NCI-H1105 (cell line): ENCODE measurements at regions not wholly inside any gene's neighbourhood (a gene's known extent, or its start where the extent isn't known, plus 50 kb on each side); places are given as distances from the start of the nearest gene placed in this dataset.
"Not testable (repeated sequence)": the region's sequence is repeated elsewhere in the genome, so short reads cannot be mapped to it uniquely, and the experiment has no call there.

ENCODE experiments used
- DNase-seq: peaks from one replicate; lab custom pipeline; 2025; lab: John Stamatoyannopoulos, UW

DNA sequence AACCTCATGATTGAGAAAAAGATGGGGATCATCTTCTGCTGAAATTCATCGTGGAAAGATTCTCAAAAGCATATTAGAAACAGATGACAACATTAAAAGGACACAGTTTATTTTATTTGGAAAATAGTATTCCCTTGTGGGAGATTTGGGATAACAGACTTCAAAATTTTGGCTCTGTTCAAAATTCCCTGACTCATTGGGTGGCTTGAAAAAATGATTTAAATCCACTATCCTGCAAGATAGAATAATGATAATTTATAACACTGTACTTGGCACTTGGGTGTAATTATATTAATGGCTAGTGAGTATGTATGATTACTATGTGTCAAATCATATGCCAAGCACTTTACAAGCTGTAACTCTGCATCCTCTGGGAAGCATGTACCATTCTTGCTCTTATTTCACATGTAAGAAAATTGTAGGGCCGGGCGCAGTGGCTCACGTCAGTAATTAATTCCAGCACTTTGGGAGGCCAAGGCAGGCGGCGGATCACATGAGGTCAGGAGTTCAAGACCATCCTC lies 128.8 kb downstream of the LMNTD1 start:
- DNase-seq, result no peak

DNA sequence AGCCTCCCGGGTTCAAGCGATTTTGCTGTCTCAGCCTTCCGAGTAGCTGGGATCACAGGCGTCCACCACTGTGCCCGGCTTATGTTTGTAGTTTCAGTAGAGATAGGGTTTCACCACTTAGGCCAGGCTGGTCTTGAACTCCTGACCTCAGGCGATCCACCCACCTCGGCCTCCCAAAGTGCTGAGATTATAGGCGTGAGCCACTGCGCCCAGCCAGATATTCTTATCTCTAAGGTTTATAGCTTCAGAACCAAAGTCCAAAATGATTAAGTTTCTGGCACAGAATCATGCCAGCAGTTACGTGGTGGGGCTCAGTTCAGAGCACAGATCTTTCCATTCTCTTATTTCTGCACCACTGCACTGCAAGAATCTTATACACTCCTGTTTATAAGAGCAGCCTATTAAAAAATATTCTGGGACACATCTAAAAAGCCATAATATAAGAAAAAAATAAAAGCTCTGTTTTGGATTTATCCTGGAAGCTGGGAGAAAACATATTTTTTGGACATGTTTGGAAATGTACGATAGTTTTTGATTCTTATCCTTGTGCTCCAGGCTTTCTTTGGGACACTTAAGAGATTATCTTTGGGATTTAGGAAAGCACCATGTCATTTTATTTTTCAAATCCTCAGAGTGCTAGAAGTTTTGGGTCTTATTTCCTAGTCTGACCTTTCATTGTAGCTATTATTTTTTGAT lies 129.6 kb downstream of the LMNTD1 start:
- DNase-seq, result no peak

- no peak for DNase-seq
Measured at GRCh38 chr12:25422241-25422640, 130.8 kb downstream of the LMNTD1 start.

GRCh38 chr12:25421651-25422167 lies 131.4 kb downstream of the LMNTD1 start:
- no peak for DNase-seq

- DNase-seq, result no peak
Measured at GRCh38 chr12:25420116-25420515, 133.0 kb downstream of the LMNTD1 start.

- no peak for DNase-seq
Measured at GRCh38 chr12:25419595-25419994, 133.5 kb downstream of the LMNTD1 start.

DNA sequence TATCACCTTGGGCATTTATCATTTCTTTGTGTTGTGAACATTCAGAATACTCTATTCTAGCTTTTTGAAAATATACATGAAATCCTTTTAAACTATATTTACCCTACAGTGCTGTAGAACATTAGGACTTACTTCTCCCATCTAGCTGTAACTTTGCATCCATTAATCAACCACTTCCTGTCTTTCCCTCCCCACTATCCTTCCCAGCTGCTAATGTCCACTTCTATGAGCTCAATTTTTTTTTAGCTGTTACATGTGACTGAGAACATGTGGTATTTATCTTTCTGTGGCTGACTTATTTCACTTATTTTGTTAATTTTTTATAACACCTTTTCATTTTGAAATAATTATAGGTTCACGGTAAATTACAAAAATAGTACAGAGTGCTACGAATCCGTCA lies 136.0 kb downstream of the LMNTD1 start:
- DNase-seq, result no peak

GRCh38 chr12:25416516-25416915 lies 136.6 kb downstream of the LMNTD1 start:
- no peak for DNase-seq

DNA sequence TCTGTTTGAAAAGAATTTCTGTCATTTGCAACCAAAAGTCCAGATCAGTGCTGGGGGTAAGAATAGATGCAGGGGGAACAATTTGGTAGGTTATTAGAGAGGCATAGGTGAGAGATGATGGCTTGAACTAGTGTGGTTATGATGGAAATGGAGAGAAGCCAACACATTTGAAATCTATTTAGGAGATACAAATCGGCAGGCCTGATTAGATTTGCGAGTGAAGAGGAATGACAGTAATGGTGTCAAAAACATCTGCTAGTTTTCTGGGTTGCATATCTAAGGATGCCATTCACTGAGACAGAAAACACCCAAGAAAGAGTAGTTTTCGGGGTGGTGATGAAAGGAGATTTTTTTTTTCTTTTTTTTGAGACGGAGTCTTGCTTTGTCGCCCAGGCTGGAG lies 138.1 kb downstream of the LMNTD1 start:
- no peak for DNase-seq

DNA sequence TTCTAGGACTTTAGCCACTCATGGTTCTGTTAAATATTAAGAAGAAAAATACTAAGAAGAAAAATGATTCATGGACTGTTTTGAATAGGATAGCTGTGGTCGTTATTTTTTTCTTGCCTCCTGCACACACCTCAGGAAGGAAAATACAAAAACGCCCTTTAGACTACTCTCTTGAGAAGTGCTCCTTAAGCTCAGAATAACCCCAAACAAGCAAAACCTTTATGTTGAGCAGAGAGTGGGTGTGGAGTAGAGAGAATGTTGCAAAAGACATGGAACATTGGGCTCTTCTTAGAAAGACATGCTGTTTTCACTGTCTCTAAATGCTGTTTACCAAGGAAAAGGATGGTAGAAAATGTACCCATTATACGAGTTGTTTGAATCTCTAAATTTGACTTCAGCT lies 140.3 kb downstream of the LMNTD1 start:
- DNase-seq, result no peak

DNA sequence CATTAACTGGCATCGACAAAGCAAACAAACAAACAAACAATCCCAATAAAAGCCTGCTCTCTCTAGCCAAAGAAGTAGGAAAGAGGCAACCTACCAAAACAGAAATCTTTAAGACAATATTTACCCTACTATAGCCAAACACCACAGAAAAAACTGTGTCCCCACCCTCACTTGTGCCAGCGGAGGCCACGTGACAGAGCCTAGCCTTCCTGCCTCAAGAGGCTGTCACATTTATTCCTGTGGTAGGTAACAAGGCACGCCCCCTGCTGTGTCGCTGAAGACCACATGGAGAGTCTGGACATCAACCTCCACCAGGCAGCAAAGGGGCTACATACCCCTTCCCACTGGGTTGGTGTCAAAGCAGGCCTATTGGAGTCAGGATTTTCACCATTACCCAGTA lies 148.1 kb downstream of the LMNTD1 start:
- no peak for DNase-seq

GRCh38 chr12:25401547-25402345 lies 151.0 kb upstream of the KRAS start:
- no peak for DNase-seq

- no peak for DNase-seq
Measured at GRCh38 chr12:25397001-25397400, 146.3 kb upstream of the KRAS start.

DNA sequence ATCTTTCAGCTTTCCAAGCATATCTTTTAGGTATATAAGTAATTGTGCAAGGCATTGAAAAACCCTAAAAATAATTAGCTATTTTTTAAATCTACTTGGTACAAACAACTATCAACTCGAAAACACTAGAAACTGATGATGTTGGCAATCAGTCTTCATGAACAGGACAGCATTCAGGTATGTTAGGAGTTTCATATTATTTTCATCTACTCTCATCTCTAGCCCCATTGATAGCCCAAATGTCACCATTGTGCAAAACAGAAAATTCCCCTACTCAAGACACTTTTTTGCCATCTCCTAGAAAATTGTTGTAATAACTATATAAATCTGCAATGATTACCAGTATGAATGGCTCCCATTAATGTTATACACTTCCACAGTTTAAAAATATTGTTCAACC lies 144.5 kb upstream of the KRAS start:
- no peak for DNase-seq

DNA sequence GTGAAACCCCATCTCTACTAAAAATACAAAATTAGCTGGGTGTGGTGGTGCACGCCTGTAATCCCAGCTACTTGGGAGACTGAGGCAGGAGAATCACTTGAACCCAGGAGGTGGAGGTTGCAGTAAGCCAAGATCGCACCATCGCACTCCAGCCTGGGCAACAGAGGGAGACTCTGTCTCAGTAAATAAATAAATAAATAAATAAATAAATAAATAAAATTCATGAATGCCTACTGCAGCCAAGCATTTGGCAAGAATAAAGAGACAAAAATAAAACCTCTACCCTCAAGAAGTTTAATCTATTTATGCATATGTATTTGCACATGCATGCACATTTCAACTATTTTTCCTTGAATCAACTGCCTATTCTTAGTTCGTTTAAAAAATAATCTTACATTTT lies 144.0 kb upstream of the KRAS start:
- DNase-seq, result not testable (repeated sequence)

- DNase-seq, result no peak
Measured at GRCh38 chr12:25394025-25394424, 143.3 kb upstream of the KRAS start.

GRCh38 chr12:25391346-25391745 lies 140.6 kb upstream of the KRAS start:
- DNase-seq, result not testable (repeated sequence)

DNA sequence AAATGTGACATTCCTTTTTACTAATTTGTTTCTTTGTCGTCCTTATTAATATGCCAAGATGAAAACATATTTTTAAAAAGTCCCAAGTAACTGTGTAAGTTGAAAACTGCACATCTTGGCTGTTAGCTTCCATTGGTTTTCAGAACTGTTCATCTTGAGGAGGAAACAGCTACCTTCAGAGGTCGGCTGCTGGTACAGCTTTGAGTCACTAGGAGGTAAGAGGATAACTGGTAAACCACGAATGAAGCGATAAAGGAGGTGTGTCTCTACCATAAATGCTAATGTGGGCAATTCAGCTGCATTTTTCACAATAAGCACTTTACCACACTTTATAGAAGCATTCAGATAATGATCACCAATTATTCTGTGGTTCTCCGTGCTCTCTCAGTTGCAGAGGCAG lies 137.5 kb upstream of the KRAS start:
- DNase-seq, result no peak

- DNase-seq, result no peak
Measured at GRCh38 chr12:25387732-25388050, 137.0 kb upstream of the KRAS start.

DNA sequence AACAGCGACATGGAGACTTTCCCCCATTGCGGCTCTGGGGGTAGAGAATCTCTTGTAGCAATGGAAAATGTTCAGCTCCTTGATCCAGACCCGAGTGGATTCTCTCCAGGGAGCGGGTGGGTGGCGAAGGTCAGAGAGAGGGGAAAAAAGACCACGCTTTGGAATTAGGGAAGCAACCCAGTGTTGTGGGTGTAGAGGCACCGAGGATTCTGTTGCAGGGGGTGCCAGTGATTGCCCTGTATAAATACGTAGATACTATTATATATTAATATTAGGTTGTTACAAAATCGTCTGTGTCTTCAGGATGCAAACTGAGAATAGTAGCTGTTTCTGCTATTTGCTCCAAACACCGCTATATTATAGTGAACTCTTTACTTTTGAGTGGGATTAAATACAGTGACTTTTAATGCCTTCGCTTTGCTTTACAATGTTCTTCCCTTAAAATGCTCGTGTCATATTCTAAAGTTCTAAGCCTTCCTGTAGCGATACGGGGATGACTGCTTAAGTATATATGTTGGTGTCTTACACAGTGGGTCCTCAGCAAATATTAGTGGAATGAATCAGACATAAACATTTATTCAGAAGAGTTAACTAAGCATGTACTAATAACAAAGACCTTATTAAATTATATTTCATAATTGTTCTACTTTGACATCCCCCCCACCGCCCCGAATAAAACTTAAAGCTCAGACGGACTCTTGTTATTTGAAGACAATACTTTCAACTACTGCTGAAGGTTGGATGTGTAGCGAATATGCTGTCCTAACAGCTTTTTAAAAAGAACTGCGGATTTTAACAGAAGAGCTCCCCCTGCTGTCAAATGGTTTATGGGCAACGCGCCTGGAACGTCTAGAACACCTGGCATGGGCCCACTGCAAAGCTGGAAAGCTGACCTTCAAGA lies 136.4 kb upstream of the KRAS start:
- peak; percentile 88 for DNase-seq

DNA sequence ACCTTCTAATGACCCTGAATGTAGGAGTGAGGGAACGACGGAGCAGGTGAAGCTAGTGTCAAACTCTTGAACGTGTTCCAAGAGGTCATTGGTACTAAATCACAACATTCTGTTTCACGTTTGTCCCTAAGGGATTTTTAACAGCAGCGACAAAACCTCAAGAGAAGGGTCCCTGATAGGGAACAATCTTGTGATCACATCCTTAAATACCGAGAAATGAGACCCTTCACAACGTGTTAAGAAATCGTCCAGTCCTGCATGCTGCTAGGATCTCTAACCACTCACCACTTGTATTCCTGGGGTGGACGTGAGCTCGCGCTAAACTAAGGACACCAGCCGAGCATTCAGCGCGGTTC lies 134.1 kb upstream of the KRAS start:
- peak; percentile 56 for DNase-seq
